ENCODE measurements at regions not wholly inside any gene's neighbourhood (a gene's known extent, or its start where the extent isn't known, plus 50 kb on each side); places are given as distances from the start of the nearest gene placed in this dataset.

- H2AFZ ChIP-seq (ENCODE audit: low read depth, low read length): no peak overlapping the region
- H3K4me2 ChIP-seq (ENCODE audit: low read length): no peak overlapping the region
- H3K79me2 ChIP-seq (replicated peaks; ENCODE audit: insufficient read depth, low read length): no peaks in the 10 kb centered on the region
- no peaks in the 10 kb centered on the region for H3K36me3 ChIP-seq (ENCODE audit: insufficient read depth, low read length)
- no peaks in the 10 kb centered on the region for H3K9me3 ChIP-seq (ENCODE audit: low read length)
- no peaks in the 10 kb centered on the region for H3F3A ChIP-seq (ENCODE audit: insufficient read depth, low read length, poor library complexity, severe bottlenecking)
- H3K9me2 ChIP-seq (ENCODE audit: insufficient read depth, low read length): no peaks in the 10 kb centered on the region
- H3K9ac ChIP-seq (ENCODE audit: low read length): no peak overlapping the region
- no peaks in the 10 kb centered on the region for H4K20me1 ChIP-seq (ENCODE audit: insufficient read depth)
- H3K4me3 ChIP-seq (ENCODE audit: low read length): no peak overlapping the region
- H3K27ac ChIP-seq (ENCODE audit: low read length): no peak overlapping the region
- no peaks in the 10 kb centered on the region for H3K27me3 ChIP-seq (ENCODE audit: insufficient read depth, low read depth, low read length)
- TF ChIP-seq SMC3 (conservative IDR thresholded peaks at IDR 0.05; ENCODE audit: poor library complexity) (no peak), MXI1 (conservative IDR thresholded peaks at IDR 0.05; ENCODE audit: poor library complexity, severe bottlenecking) (no peak), EP300 (conservative IDR thresholded peaks at IDR 0.05; ENCODE audit: poor library complexity, severe bottlenecking) (no peak), RAD21 (conservative IDR thresholded peaks at IDR 0.05) (no peak), REST (IDR thresholded peaks at IDR 0.05; ENCODE audit: borderline replicate concordance) (no peak), CTCF (IDR thresholded peaks at IDR 0.05; ENCODE audit: poor library complexity, severe bottlenecking) (no peak), EZH2 (IDR thresholded peaks at IDR 0.05; ENCODE audit: borderline replicate concordance, insufficient read depth, low read length, poor library complexity, severe bottlenecking) (no peak), POLR2AphosphoS5 (IDR thresholded peaks at IDR 0.05) (no peak)
Observed at GRCh38 chr1:170230323-170230722, 84.6 kb downstream of the NTMT2 start.

- TF ChIP-seq TAF1 (IDR thresholded peaks at IDR 0.05; ENCODE audit: low read depth) (no peak), RAD21 (conservative IDR thresholded peaks at IDR 0.05) (no peak), CTCF (IDR thresholded peaks at IDR 0.05; ENCODE audit: poor library complexity, severe bottlenecking) (no peak)
- Histone ChIP-seq H3K4me2 (ENCODE audit: low read length) (no peak overlapping the region), H3K4me3 (ENCODE audit: low read length) (no peak overlapping the region), H3K9me2 (ENCODE audit: insufficient read depth, low read length) (no peaks in the 10 kb centered on the region), H4K20me1 (ENCODE audit: insufficient read depth) (no peaks in the 10 kb centered on the region), H3K79me2 (replicated peaks; ENCODE audit: insufficient read depth, low read length) (no peaks in the 10 kb centered on the region), H2AFZ (ENCODE audit: low read depth, low read length) (no peak overlapping the region), H3K27me3 (ENCODE audit: insufficient read depth, low read depth, low read length) (no peaks in the 10 kb centered on the region), H3K36me3 (ENCODE audit: insufficient read depth, low read length) (no peaks in the 10 kb centered on the region), H3K9ac (ENCODE audit: low read length) (no peak overlapping the region), H3F3A (ENCODE audit: insufficient read depth, low read length, poor library complexity, severe bottlenecking) (no peaks in the 10 kb centered on the region), H3K9me3 (ENCODE audit: low read length) (no peaks in the 10 kb centered on the region), H3K27ac (ENCODE audit: low read length) (no peak overlapping the region)
Observed at GRCh38 chr1:170231662-170232061, 85.9 kb downstream of the NTMT2 start.

All from neural cell (in vitro differentiated cells).